Activated effector memory CD4-positive, alpha-beta T cell treated with anti-CD3 and anti-CD28 coated beads, Interleukin-2, amount 50 U/mL, for 16 hours (primary cell): ENCODE measurements at regions not wholly inside any gene's neighbourhood (a gene's known extent, or its start where the extent isn't known, plus 50 kb on each side); places are given as distances from the start of the nearest gene placed in this dataset.

Source experiments
- DNase-seq: peaks from one replicate; pipeline ENCODE4 v3.0.0-alpha.2; 2020

DNA sequence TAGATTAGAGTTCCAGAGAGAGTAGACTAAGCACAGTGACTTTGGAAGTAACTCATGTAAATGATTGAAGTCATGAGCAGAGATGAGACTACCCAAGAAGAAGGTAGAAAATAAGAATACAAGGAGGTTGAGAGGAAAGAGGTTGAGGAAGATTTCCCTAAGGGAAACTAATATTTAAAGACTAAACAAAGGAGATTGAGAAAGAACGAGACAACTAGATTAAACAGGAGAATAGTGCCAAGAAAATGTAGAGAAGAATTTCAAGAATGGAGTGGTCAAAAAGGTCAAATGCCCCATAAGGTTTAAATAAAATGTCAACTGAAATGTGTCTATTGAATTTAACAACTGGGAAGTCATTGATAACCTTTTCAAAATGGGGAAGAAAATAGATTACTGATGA, 59.0 kb downstream of the RPS29 start:
- DNase-seq: no peak

DNA sequence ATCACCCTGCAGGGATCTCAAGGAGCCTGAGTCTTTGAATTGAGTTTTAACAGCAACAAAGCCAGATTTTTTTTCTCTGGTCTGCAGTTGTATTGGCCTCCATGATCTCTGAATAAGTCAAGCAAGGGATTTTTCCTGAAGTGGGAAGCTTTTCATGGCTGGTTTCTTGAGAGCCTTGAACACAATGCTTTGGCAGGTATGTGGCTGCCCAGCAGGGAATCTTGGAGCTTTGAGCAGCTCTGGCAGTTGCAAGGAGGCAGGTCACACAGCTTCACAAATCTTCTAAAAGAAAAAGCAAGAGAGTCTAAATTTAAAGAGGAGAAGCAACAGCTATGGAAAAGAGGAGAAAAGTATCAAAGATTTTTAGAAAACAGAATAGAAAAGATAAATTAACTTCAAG, 60.1 kb downstream of the RPS29 start:
- DNase-seq: no peak

DNA sequence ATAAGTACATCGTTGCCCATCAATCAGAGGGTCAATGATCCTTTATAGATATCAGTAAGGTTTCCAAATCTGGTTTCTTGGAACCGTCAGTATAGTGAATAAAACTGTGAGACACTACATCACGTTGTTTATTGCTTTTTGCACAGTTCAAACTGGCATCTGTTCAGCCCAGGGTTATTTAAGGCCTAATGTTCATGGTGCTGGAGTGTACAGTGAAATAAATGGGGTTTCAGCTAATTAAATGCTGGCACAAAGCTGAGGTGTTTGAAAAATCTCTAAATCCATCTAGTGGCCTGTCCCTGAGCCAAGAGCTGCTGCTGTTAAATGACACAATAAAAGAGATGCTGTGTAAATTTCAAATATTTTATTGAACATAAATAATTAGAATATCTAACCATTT, 69.9 kb downstream of the RPS29 start:
- DNase-seq: no peak

- DNase-seq: no peak
Observed at GRCh38 chr14:49512571-49512970, 73.6 kb downstream of the RPS29 start.

- no peak for DNase-seq
Observed at GRCh38 chr14:49512147-49512551, 74.0 kb downstream of the RPS29 start.

DNA sequence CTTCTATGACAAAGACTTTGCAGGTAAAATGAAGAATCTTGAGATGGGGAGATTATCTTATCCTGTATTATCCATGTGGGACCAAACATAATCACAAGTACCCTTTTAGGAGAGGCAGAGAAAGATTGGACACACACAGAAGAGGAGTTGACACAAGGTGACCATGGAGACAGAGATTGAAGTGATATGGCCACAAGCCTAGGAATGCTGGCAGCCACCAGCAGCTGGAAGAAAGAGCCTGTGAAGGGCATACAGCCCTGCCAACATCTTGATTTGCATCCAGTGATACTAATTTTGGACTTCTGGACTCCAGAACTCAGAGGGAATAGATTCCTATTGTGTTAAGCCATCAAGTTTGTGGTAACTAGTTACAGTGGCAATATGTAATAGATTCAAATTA, 78.1 kb downstream of the RPS29 start:
- no peak for DNase-seq

GRCh38 chr14:49506650-49507049, 79.5 kb downstream of the RPS29 start:
- no peak for DNase-seq

DNA sequence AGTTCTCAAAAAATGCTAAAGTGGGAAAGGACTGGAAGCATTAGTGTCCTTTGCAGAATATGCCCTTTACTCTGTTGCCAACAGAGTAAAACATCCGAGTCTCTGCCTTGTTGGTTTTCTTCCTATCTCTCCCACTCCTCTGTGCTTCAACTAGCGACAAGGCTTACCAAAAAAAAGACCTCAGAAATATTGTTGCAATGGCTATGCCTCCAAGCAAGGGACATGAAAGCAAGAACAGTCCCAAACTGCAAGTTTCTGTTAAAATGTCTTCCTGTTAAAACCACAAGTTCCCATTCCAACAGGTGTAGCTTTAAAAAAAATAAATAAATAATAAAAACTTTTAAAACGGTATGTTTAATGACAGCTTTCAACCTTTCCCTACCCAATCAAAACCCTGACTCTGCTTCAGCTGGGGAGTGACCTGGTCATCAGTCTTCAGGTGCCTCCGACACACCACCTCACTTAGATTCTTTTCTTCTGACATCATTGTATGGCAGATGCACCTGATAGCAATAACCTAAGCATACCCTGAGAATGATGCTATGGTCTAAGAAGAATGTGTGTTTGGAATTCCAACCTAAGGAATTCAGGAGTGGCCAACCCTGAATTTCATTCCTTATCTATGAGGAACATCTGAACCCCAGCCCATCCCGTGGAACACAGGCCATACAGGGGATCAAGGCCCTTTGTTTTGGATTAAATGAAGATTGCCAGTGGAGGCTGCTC, 81.0 kb downstream of the RPS29 start:
- DNase-seq: no peak

- DNase-seq: no peak
Observed at GRCh38 chr14:49497725-49498348, 88.3 kb downstream of the RPS29 start.

DNA sequence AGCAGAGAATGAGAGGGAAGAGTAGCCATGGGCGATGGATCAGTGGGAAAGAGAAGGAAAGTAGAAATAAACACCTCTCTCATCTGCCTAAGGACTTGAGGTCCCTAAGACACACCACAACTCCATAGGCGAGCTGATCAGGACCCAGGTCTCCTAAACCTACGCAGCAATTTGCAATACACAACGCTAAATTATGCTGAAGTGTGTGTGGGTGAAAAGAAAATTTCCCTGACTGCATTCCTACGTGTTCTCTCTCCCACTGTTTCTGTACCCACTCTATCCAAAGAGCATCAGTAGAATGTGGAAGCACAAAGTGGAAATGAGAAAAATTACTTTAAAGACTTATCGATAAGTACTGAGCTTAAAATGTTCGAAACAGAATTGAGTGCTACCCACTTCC, 88.9 kb downstream of the RPS29 start:
- DNase-seq: no peak

GRCh38 chr14:49494836-49495235, 91.3 kb downstream of the RPS29 start:
- DNase-seq: no peak

GRCh38 chr14:49493557-49493956, 92.6 kb downstream of the RPS29 start:
- no peak for DNase-seq

- no peak for DNase-seq
Observed at GRCh38 chr14:49492151-49492550, 94.0 kb downstream of the RPS29 start.

- DNase-seq: no peak
Observed at GRCh38 chr14:49489341-49489740, 96.8 kb downstream of the RPS29 start.

GRCh38 chr14:49487238-49487637, 98.9 kb downstream of the RPS29 start:
- DNase-seq: no peak

DNA sequence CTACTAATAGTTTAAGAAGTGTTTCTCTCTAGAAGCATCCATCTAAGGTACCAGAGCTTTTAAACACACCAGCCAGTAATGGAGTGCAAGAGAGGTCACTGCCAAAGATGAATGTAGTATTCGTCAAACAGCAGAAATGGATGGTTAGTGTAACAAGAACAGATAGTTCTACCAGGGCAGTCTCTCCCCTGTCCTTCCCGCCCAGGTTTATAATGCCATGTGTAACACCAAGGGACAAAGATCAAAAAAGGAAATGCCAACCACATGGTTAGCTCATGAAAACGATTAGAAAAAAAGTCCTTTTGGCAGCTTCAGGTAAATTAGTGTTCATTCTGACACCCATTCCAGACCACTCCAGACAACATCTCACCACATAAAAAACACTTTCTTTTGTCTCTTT, 100.9 kb downstream of the RPS29 start:
- no peak for DNase-seq

- no peak for DNase-seq
Observed at GRCh38 chr14:49484180-49484579, 102.0 kb downstream of the RPS29 start.

DNA sequence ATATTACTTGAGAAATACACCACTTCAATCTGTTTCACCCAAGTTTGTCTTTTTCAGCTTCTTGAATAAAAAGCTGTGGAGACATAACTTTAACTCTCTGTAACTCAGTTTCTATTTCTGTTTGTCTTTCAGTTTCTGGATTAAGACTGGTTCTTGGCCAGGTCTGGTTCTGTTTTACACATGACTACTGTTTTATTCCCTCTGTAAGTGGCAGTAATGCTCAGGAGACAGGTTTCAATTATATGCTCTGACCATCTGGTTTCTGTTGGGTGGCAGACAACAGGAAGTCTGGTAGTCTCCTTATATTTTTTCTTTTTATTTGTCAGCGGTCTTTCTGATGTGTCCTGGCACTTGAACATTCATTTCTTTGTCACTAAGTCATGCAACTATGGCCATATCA, 102.9 kb downstream of the RPS29 start:
- no peak for DNase-seq

GRCh38 chr14:49480979-49481498, 105.1 kb downstream of the RPS29 start:
- no peak for DNase-seq

DNA sequence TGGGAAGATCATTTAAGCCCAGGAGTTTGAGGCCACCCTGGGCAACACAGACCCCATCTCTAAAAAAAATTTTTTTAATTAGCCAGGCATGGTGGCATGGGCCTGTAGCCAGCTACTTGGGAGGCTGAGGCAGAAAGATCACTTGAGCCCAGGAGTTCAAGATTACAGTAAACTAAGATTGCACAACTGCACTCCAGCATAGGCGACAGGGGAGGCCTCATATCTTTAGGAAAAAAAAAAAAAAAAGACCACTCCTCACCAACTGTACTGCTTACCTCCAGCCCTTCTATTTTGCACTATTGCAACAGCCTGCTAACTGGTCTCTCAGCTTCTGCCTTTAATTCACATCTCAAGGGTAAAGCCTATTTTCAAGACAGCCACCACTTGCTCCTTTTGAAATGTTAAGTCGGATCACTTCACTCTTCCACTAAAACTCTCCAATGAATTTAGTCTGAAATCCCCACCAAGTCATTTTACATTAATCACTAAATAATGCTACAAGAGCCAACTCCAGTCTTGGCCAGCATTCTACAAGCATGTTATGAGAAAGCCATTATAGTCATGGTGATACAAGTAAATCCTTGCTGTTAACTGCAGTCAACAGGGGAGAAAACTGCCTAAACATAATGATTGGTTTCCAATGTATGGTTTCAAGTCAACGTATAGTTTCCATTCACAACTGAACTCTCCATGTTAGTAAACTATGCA, 106.0 kb downstream of the RPS29 start:
- no peak for DNase-seq

GRCh38 chr14:49479432-49479831, 106.7 kb downstream of the RPS29 start:
- DNase-seq: no peak

GRCh38 chr14:49478784-49479183, 107.4 kb downstream of the RPS29 start:
- DNase-seq: no peak

DNA sequence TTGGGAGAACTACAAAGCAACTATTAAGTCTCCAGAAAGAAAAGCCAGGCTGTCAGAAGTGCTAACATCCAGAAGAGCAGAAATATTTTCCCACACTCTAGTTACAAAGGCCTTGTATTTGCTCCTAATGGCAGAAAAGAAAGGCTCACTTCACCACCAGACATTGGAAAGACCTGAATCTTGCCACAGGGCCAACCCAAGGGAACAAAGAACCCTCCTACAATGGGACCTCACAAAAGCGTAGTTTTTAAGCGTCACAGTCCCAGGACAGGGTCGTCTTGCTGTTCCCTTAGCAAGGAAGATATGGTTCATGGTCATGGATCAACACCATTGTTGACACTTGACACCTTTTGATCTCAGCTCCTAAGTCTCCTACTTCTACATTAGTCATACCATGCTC, 119.1 kb downstream of the RPS29 start:
- no peak for DNase-seq

GRCh38 chr14:49464885-49465284, 121.3 kb downstream of the RPS29 start:
- DNase-seq: no peak
